ENCODE measurements at regions not wholly inside any gene's neighbourhood (a gene's known extent, or its start where the extent isn't known, plus 50 kb on each side); places are given as distances from the start of the nearest gene placed in this dataset.

- Histone ChIP-seq H3K4me2 (ENCODE audit: insufficient read depth, low read length) (no peak overlapping the region), H3K9me1 (replicated peaks; ENCODE audit: control insufficient read depth, extremely low read depth, insufficient read depth, low read length) (no peaks in the 10 kb centered on the region), H3K9me3 (replicated peaks; ENCODE audit: control insufficient read depth, insufficient read depth, low read length) (no peaks in the 10 kb centered on the region), H3K9ac (replicated peaks; ENCODE audit: extremely low read depth, insufficient read depth, low read length) (no peak overlapping the region), H3K79me2 (ENCODE audit: control insufficient read depth, insufficient read depth, low read length) (no peaks in the 10 kb centered on the region), H3K4me3 (replicated peaks in 1 of 3; ENCODE audit: insufficient read depth in 1 of 3, low read depth in 1 of 3, low read length in 3 of 3) (no peak overlapping the region), H3K27me3 (ENCODE audit: control insufficient read depth in 2 of 2, insufficient read depth in 2 of 2, low read length in 2 of 2) (no peaks in the 10 kb centered on the region), H2AFZ (ENCODE audit: low read depth, low read length) (no peak overlapping the region), H3K36me3 (ENCODE audit: control insufficient read depth in 2 of 2, extremely low read depth in 1 of 2, insufficient read depth in 2 of 2, low read length in 2 of 2) (no peaks in the 10 kb centered on the region), H3K4me1 (ENCODE audit: control insufficient read depth, extremely low read depth, insufficient read depth, low read length) (no peaks in the 10 kb centered on the region), H4K20me1 (replicated peaks; ENCODE audit: control insufficient read depth, extremely low read depth, insufficient read depth, low read length) (no peaks in the 10 kb centered on the region), H3K27ac (ENCODE audit: insufficient read depth, low read depth, low read length) (no peak overlapping the region)
- no peak for FAIRE-seq
- POLR2A ChIA-PET: no interaction called here
- TF ChIP-seq FOS (IDR thresholded peaks at IDR 0.05; ENCODE audit: borderline replicate concordance, insufficient read depth, low read length) (no peak), MYC (IDR thresholded peaks at IDR 0.05; ENCODE audit: low read depth, low read length) (no peak), EZH2 (IDR thresholded peaks at IDR 0.05; ENCODE audit: borderline replicate concordance, low read depth, low read length, severe bottlenecking) (no peak), POLR2A (IDR thresholded peaks at IDR 0.05; ENCODE audit: low read depth, low read length) (no peak), JUN (IDR thresholded peaks at IDR 0.05; ENCODE audit: borderline replicate concordance, insufficient read depth, insufficient read length, low read depth) (no peak), GATA2 (IDR thresholded peaks at IDR 0.05; ENCODE audit: insufficient read depth, insufficient read length, low read depth, low read length) (no peak), POLR2AphosphoS5 (IDR thresholded peaks at IDR 0.05; ENCODE audit: insufficient read depth, low read depth, low read length) (no peak)
- TF ChIP-seq, protein P1, sequence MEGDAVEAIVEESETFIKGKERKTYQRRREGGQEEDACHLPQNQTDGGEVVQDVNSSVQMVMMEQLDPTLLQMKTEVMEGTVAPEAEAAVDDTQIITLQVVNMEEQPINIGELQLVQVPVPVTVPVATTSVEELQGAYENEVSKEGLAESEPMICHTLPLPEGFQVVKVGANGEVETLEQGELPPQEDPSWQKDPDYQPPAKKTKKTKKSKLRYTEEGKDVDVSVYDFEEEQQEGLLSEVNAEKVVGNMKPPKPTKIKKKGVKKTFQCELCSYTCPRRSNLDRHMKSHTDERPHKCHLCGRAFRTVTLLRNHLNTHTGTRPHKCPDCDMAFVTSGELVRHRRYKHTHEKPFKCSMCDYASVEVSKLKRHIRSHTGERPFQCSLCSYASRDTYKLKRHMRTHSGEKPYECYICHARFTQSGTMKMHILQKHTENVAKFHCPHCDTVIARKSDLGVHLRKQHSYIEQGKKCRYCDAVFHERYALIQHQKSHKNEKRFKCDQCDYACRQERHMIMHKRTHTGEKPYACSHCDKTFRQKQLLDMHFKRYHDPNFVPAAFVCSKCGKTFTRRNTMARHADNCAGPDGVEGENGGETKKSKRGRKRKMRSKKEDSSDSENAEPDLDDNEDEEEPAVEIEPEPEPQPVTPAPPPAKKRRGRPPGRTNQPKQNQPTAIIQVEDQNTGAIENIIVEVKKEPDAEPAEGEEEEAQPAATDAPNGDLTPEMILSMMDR (IDR thresholded peaks at IDR 0.05; ENCODE audit: extremely low read depth in 1 of 2, insufficient read depth in 1 of 2, low read depth in 1 of 2, low read length in 2 of 2): no peak
- TF ChIP-seq, protein P2, sequence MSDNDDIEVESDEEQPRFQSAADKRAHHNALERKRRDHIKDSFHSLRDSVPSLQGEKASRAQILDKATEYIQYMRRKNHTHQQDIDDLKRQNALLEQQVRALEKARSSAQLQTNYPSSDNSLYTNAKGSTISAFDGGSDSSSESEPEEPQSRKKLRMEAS (IDR thresholded peaks at IDR 0.05; ENCODE audit: insufficient read depth, insufficient read length): no peak
- dilution Hi-C loops (cut with MboI; ENCODE audit: extremely low pct_ligation_motif_present, low sequenced_read_pairs): no loop called here
- intact Hi-C loops (cut with micrococcal nuclease): no loop called here
- DNase-seq (ENCODE audit: low read depth, low spot score): no peak
- BruUV-seq (replicated peaks): no TSS peak
- CTCF ChIA-PET: no interaction called here
These were observed 154.0 kb downstream of the ETV1 start for GRCh38 chr7:13835442-13835841.

All from endothelial cell of umbilical vein (primary cell).